Stomach (tissue), 4 donors: ENCODE measurements at regions not wholly inside any gene's neighbourhood (a gene's known extent, or its start where the extent isn't known, plus 50 kb on each side); places are given as distances from the start of the nearest gene placed in this dataset.

ENCODE experiments used
- POLR2AphosphoS5 ChIP-seq, 3 donors: sonication (generic); formaldehyde crosslinking; IDR thresholded peaks; one replicate each; pipeline ENCODE4 v1.6.1; 2016; ENCODE audit warnings: antibody characterized with exemption in 3 of 3
- TF ChIP-seq, protein P1 (sequence below), 7 experiments: fragments of 450-650 bp in 4 of 7; fragments of 200-600 bp in 3 of 7; sonication (generic) in 3 of 7; IDR thresholded peaks; one replicate each; pipeline ENCODE4 v1.5.1; 2016 to 2019; ENCODE audit warnings: antibody characterized with exemption in 7 of 7, control low read depth in 2 of 7, mild to moderate bottlenecking in 1 of 7

DNA sequence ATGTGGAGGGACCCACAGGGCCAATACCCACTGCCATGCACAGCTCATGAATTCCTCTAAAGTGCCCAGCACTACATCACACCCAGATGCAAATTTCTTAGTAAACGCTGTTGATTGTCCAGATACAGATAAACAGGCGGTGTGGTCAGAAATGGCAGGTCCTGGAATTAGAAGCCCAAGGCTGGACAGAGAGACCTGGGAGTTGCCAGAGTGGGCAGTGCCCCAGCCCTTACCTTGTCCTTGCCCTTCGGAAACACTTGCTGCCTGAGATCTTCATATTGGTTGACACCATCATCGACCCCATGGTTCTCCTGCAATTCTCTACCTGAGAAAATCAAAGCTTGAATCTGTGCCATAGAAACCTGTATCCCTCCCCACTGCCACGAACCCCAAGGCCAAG lies 149.3 kb upstream of the ETV3 start:
- TF ChIP-seq, protein P1, sequence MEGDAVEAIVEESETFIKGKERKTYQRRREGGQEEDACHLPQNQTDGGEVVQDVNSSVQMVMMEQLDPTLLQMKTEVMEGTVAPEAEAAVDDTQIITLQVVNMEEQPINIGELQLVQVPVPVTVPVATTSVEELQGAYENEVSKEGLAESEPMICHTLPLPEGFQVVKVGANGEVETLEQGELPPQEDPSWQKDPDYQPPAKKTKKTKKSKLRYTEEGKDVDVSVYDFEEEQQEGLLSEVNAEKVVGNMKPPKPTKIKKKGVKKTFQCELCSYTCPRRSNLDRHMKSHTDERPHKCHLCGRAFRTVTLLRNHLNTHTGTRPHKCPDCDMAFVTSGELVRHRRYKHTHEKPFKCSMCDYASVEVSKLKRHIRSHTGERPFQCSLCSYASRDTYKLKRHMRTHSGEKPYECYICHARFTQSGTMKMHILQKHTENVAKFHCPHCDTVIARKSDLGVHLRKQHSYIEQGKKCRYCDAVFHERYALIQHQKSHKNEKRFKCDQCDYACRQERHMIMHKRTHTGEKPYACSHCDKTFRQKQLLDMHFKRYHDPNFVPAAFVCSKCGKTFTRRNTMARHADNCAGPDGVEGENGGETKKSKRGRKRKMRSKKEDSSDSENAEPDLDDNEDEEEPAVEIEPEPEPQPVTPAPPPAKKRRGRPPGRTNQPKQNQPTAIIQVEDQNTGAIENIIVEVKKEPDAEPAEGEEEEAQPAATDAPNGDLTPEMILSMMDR (IDR thresholded peaks at IDR 0.05): no peak
- TF ChIP-seq POLR2AphosphoS5 (IDR thresholded peaks at IDR 0.05): no peak
